NCI-H82 treated with DMSO at 0.1 percent for 48 hours (cell line): ENCODE measurements at regions not wholly inside any gene's neighbourhood (a gene's known extent, or its start where the extent isn't known, plus 50 kb on each side); places are given as distances from the start of the nearest gene placed in this dataset.

Source experiments
- DNase-seq: peaks from one replicate; lab custom pipeline; 2025; ENCODE audit not compliant: unreplicated experiment; lab: John Stamatoyannopoulos, UW

DNA sequence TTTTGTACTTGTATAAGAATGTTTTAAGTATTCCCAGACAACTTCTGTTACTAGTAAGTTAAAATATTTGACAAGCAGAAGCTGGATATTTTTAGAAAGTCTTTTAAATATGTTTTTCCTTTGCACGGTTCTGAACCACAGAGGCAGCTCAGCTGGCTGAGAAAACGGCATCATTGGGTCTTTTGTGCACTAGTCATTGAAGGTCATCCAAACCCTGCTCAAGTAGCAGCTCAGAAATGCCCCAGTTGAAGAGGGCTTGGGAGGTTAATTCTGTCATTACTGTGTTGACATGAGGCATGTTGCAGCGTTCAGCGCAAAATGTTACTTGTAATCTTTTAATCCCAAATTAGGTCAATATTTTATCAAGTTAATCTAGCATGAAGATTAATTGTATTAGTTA lies 383.7 kb upstream of the FAM241A start:
- DNase-seq = peak; percentile 60

DNA sequence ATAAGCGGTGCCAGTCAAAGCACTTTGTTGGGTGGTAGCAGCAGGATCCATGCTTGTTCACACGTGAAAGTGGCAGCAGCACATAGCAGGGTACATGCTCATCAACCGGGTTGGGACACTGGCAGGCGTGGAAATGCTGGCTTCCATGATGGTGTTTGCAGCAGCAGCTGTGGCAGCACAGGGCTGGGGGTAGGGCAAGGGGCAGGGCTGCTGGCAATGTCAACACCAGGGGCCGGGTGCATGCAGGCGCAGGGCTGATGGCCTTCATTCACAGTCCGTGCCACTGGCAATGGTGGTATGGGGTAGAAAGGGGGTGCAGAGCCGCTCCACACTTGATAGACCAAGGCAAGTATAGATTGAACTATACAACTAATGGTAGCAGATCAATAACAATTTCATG lies 374.7 kb upstream of the FAM241A start:
- DNase-seq = no peak

DNA sequence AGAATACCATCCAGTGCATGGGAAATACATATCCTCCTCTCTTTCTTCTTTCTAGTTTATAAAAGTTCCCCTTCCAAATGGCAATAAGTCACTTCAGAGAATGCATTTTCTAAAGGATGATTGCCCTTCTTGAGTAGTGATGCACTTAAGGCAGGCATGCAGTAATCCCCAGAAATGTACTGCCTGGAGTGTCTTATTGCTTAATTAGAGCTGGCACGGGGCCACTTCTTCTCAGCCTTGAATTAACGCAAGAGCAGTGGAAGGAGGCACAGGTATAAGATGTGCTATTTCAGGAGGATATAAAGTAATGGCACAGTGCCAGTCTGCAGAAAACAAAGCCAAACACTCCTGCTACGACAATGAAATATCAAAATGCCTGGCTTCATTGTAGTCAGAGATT lies 371.4 kb upstream of the FAM241A start:
- peak; percentile 73 for DNase-seq

DNA sequence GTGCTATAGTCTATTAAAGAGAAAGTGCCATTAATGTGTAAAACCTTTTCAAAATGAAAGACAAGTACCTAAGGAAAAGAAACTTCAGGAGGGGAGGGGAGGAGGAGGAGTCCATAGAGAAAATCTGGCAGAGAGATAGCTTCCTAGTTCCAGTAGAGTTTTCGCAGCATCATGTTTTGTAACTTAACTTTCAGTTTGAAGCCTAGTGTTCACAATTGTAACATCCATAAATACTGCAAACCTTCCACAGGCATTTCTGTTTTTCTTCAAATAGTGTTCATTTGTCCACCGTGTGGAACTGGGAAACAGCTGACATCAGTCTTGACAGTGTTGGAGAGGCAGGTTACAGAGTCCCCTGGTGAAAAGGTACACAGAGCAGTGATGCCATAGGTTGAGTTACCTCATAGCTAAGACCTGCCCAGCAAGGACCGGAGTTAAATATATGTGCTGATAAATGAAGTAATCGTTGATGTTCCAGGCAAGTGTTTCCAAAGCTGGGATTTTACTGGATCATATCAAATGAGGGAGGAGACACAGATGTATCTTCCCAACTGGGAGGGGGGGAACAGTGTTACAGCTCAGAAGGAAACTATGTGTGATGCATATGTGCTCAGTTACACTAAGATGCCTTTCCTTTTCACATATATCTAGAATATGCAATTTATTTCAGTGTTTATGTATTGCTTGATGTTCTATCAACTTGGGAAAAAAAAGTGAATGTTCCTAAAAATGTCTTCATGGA lies 369.5 kb upstream of the FAM241A start:
- no peak for DNase-seq

DNA sequence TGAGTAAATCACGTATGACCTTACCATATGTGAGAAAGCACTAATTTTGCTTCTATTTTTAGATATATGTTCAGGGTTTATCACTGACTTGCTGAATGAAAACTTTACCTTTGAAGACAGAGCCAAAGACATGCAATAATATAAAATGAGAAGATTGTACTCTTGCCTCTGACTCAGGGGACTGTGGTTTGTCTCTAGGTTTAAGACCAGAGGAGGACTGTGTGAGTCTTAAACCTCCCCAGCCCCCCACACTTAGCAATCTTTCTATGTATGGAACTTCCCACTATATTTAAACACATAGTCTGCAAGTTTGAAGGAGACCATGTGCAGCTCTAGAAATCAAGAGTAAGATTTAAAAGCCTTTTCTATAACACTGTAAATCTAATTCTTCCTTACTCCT lies 368.7 kb upstream of the FAM241A start:
- DNase-seq = no peak

DNA sequence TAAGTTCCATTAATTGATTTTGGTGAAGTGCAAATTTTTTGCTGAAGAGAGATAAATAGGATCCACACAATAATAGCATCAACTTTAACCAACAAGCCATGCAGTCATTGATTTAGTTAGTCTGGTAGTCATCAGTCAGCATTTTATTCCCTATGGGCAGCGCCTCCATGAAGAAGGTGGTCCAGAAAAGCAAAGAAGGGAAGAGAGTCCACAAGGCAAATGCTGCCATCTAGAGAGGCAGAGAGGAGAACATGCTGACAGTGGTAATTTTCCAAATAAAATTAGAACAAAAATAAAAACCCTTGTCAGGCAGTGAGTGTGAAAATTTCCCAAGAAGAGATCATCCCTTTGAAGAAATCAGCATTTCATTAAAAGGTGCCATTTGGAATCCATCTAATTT lies 366.7 kb upstream of the FAM241A start:
- DNase-seq = peak; percentile 45

DNA sequence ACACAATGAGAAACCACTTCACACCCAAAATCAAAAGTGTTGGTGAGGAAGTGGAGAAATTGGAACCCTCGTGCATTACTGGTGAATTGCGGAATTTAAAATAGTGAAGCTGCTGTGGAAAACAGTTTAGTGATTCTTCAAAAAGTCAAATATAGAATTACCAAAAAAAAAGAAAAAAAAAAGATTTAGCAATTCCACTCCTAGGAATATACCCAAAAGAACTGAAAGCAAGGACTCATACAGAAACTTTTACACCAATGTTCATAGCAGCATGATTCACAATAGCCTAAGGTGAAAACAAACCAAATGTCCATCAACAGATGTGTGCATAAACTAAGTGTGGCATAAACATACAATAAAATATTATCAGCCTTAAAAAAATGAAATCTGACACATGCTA lies 364.3 kb upstream of the FAM241A start:
- DNase-seq = no peak

DNA sequence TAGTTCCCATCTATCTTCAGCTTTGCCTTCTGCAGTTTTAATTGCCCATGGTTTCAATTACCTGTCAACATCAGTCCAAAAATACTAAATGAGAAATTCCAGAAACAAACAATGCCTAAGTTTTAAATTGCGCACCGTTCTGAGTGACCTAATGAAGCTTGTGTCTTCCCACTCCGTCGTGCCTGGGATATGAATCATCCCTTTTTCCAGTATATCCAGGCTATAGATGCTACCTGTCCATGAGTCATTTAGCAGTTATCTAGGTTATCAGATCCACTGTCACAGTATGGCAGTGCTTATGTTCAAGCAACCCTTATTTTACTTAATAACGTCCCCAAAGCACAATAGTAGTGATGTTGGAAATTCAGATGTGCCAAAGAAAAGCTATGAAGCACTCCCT lies 363.6 kb upstream of the FAM241A start:
- DNase-seq = no peak

DNA sequence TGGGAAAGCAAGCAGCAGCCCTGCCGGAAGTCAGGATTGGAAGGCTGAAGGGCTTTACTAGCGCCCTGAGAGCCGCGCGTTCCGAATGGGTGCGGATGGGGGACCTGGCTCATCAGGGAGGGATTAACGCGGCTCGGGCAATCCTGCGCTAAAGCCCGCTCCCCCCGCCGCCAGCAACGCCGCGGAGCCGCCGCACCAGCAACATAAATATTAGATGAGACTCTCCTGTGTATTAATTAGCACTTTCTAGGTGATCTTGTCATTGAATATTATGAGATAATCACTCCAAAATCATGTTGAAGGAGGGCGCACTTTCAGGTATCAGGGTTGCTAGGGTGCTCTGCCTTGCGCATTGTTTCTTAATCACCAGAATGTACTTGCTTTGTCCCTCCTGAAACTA lies 357.2 kb upstream of the FAM241A start:
- peak; percentile 92 for DNase-seq

DNA sequence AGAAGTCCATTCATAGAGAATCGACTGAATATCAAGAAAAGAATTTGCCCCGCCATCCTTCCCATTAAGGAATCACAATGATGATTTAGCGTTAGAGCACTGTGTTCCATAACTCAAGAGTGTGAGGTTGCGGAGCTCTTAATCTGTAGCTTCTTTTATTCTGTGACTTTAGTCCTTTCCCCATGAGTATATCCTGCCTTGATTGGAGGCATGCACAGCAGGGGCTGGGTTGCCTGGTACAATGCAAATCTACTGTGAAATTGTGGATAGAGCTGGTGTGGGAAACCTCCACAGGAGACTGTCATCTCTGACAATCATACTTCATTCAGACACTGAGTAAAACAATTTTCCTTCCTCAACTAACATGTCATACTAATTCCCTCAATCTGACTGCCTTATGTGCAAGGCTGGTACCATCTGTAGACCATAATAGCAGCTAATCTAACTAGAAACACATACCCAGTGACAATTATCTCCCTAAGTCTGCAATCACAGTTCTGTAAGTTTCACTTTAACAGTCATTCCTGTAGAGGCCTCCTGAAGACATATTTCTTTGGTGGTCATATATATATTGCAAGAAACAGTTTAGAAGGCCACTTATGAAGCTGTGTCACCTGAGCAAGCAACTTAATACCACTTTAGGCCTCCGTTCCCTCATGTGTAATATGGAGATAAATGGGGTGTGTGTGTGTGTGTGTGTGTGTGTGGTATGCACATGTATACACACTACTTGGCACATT lies 355.2 kb upstream of the FAM241A start:
- DNase-seq = no peak

DNA sequence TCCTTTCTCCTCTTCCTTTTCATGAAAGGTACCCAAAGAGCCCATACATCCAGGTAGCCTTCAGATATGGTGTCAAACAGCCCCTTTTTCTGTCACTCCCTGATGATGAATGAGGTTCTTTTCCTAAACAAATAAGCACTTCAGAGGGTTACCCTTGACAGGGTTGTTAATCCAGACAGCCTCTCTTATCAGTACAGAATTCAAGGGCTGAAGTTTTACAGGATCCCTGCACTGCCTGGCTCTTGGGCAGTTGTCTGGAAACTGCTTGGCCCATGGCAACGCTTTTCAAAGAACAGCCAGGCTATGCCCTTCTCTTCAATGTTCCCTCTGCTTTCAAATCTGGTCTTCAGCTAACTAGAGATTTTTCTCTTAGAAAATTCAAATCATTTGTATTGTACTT lies 352.6 kb upstream of the FAM241A start:
- DNase-seq = no peak

DNA sequence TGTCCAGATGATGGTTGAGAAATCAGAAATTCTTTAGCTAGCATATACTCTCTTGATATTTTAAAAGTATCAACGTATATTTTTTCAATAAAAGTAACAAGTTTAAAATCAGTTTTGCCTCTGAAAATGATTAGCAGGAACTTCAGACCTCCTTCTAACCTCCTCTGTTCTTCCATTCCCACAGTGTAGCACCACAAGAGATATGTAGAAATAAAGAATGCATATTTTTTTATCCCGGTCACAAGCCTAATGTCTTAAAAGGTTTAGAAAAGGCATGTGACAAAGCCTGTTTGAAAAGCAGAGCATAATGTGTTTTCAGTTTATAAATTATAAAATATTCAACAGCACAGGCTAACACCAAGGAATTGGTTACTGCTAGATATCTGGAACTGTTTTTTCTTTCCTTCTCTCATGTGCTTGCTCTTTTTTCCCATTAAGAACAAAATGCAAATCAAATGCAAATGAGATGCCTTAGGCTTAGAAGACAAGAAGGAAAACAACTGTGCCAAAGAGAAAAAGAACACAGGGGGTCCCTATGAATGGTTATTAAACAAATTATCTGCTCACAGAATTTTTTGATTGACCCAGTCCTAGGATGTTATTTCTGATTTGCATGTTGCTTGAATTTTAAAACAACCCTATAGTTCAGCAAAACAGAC lies 351.7 kb upstream of the FAM241A start:
- DNase-seq = no peak

DNA sequence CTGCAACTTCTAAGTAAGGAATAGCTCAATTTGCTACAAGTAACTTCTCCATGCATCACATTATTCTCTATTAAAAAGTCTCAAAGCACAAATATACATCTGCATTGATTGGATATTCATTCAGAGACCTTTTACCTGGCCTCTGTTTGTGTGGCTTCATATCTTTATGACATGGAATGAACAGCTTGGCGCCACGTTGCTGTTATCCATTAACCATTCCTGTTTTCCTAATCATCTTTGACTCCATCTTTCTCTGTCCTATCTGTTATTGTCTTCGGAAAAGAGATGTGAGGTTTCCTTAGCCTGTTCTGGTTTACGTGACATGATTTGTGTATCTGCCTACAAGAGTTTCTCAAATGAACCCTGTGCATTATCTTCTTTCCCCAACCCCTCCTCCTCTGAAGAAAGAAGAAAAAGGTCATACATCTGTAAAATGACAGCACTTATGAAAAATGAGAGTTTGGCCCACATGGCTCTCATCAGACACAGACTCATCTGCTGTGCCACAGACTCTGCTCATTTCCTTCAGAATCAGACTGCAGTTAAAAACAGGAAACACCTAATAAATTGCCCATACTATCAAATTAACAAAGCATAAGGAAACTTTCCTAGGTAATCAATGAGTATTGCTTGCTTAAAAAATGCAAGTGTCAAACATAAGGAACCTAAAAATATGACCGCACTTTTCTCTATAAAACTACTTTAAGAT lies 347.6 kb upstream of the FAM241A start:
- no peak for DNase-seq

DNA sequence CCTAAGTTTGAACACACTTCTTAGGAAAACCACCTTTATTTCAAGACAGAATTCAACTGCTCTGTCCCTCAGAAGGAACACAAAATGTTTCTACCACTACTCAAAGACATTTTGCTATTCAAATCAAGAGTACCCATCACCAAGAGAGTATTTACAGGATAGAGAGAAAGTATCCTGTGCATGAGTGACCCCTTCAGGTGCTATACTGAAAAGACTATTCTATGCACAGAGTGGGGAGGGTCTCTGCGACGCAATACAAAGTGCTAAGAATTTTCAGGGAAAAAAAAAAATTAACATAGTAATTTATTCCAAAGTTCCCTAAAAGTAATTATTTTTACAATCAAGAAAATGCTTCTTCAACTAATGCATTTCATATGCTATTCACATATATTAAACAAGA lies 346.4 kb upstream of the FAM241A start:
- DNase-seq = peak; percentile 15

DNA sequence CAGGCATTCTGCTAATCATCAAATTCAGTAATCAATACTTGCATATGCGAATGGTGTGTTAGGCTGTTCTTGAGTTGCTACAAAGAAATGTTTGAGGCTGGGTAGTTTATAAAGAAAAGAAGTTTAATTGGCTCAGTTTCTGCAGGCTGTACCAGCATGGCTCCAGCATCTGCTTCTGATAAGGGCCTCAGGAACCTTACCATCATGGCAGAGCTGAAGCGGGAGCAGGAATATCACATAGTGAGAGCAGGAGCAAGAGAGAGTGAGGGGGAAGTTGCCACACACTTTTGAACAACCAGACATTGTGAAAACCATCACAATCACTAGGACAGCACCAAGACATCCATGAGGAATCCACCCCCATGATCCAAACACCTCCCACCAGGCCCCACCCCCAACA lies 344.7 kb upstream of the FAM241A start:
- no peak for DNase-seq

DNA sequence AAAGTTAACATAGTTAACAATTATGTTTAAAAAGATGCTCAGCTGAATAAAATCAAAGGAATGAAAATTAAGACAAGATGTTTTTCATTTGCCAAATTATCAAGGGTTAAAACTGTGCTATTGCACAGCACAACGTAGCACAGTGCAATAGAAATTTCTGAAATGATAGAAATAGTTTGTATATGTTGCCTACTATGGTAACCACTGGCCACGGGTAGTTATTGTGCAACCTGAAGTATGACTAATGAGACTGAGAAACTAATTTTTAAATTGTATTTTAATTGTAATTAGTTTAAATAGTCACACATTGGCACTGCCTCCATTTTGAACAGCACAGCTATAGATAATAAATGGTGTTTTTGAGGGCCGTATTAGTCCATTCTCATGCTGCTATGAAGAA lies 343.1 kb upstream of the FAM241A start:
- DNase-seq = no peak

DNA sequence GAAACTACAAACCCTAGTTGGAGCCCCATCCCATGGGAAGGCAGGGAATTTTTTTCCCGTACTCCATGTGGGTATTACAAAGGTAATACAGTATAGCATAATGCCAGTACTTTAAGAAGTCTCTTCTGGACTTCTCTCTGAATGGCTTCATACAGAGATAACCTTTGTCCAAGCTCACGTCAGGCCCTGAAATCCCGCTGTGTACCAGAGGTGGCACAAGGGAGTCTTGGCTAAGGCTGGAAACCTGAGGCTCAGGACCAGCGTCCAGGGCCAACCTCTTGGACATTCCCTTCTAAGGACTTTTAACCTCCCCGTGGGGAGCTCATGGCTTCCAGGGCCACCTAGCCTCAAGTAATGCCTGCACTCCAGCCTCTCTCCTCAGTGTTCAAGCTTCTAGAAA lies 338.9 kb upstream of the FAM241A start:
- DNase-seq = no peak

DNA sequence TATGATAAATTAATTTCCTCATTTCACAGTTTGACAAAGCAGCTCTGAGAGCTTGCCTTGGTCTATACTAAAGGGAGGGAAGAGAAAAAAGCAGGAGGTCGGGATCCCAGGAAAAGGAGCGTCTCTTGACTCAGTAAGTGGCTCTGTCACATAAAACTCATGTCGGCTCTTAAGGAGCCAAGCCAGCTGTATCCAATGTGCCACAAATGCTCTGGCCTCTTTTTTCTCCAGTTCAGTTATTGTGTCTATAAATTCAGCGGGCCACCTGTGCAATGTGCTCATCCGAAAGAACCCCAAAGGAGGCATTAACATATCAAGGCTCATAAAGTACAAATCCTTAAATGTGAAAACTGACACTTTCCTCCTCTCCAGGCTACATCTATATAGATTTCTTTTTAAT lies 337.7 kb upstream of the FAM241A start:
- DNase-seq = no peak

DNA sequence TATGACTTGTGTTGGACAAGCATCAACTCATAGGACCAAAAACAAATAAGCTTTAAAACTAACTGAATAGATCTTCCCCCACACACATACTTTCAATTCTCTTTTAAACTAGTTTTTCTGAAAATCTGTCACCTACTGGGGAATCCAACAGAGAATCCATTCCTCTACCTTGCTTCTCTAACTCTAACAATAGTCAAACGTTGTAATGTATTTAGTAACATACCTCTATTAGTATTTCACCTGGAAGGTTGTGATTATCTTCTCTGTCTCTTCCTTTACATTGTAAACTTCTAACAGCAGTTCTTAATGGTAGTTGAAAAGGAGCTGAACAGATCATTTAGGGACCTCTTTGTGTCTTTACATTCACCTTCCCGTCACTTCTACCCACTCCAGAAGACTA lies 337.1 kb upstream of the FAM241A start:
- no peak for DNase-seq

DNA sequence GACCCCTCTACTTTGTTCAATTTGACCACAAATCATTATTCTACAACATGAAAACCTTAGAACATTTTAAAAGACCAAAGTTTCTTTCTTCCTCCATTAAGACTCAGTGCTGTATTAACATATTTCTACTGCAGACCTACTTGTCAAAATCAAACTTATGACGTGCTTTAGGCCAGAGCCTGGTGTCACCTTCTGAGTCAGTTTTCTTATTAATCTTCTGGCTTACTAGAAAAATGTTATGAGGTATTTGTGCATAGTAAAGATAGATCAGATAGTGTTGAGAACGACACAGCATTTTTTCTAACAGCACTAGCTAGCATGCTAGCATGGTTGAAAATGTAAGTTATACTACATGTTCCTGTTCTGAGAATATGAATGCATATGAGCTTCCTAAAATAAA lies 333.6 kb upstream of the FAM241A start:
- no peak for DNase-seq

DNA sequence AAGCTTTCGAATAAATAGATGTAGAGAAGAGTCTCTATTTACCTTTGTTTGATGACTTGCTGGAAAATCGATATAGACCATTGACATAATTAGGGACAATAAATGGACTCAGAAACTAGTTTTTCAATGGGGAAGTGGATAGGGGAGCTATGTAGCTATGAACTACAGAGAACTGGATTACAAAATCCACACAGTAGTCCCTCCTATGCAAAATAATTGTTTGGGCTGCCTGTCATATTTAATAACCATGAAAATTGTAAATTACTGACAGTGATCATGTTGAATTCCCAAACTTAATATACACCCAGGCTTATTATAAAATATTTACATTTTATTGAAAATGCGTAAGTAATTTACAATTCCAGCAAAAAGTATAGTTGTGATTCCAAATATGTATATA lies 333.1 kb upstream of the FAM241A start:
- DNase-seq = no peak

DNA sequence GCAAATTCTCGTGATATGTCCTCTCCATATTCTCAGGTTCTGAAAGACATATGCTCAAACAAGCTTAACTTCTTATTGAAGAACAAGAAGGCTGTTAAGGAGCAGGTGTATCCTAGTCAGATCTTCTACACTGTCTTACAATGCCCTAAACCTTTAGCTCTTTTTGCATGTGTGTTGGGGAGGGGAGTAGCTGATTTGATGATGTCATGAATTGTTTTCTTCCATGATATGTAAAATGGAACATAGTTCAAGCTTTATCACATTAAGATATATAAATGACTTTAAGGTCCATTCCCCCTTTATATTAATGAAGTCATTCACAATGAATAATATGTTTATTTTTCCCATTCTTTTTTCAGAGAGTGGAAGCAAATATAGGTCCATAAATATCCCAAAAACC lies 332.5 kb upstream of the FAM241A start:
- DNase-seq = no peak
